GM23338 (cell line): ENCODE measurements at regions not wholly inside any gene's neighbourhood (a gene's known extent, or its start where the extent isn't known, plus 50 kb on each side); places are given as distances from the start of the nearest gene placed in this dataset.

Source experiments
- ATAC-seq: fragments of 200-7000 bp; cut with Tn5 transposase; 3 replicates; pipeline ENCODE4 v1.9.1; 2020
- DNase-seq: peaks from one replicate; pipeline ENCODE4 v3.0.0-alpha.2; 2015; ENCODE audit warnings: low spot score
- H2AFZ ChIP-seq: fragments of 200-600 bp; sonication (generic); 2 replicates; pipeline ENCODE4 v1.8.0; 2016; ENCODE audit warnings: antibody characterized with exemption, mild to moderate bottlenecking, moderate library complexity
- H3F3A ChIP-seq: fragments of 200-600 bp; sonication (generic); replicated peaks from 2 replicates; pipeline ENCODE4 v1.8.0; 2017; ENCODE audit warnings: antibody characterized with exemption, mixed run types, low read depth
- H3K27ac ChIP-seq: fragments of 200-600 bp; sonication (generic); 2 replicates; pipeline ENCODE4 v1.6.1; 2016; ENCODE audit warnings: low read depth
- H3K27me3 ChIP-seq: fragments of 200-600 bp; sonication (generic); 2 replicates; pipeline ENCODE4 v1.8.0; 2016; ENCODE audit warnings: mild to moderate bottlenecking, mixed run types, moderate library complexity; ENCODE audit not compliant: insufficient read depth
- H3K36me3 ChIP-seq: fragments of 200-600 bp; sonication (generic); 2 replicates; pipeline ENCODE4 v1.8.0; 2016; ENCODE audit warnings: mild to moderate bottlenecking; ENCODE audit not compliant: insufficient read depth
- H3K4me1 ChIP-seq: fragments of 200-600 bp; sonication (generic); 2 replicates; pipeline ENCODE4 v1.8.0; 2016; ENCODE audit warnings: mild to moderate bottlenecking, moderate library complexity; ENCODE audit not compliant: insufficient read depth
- H3K4me2 ChIP-seq: fragments of 200-600 bp; sonication (generic); 2 replicates; pipeline ENCODE4 v1.7.1; 2017; ENCODE audit warnings: mixed run types
- H3K4me3 ChIP-seq: fragments of 200-600 bp; sonication (generic); 2 replicates; pipeline ENCODE4 v1.6.1; 2016; ENCODE audit warnings: mixed run types
- H3K79me2 ChIP-seq: fragments of 200-600 bp; sonication (generic); replicated peaks from 2 replicates; pipeline ENCODE4 v1.8.0; 2017; ENCODE audit warnings: mild to moderate bottlenecking; ENCODE audit not compliant: insufficient read depth
- H3K9me2 ChIP-seq: fragments of 200-600 bp; sonication (generic); 2 replicates; pipeline ENCODE4 v1.8.0; 2017; ENCODE audit not compliant: insufficient read depth
- H4K20me1 ChIP-seq: fragments of 200-600 bp; sonication (generic); replicated peaks from 2 replicates; pipeline ENCODE4 v1.8.0; 2017; ENCODE audit warnings: mild to moderate bottlenecking; ENCODE audit not compliant: insufficient read depth
- H3K27ac Mint-ChIP-seq: 2 replicates; pipeline ENCODE4 v1.8.0; 2020; ENCODE audit warnings: inconsistent platforms, mild to moderate bottlenecking, moderate library complexity, mixed read lengths
- H3K27me3 Mint-ChIP-seq: 3 replicates; pipeline ENCODE4 v1.8.0; 2022; ENCODE audit warnings: low read depth, mild to moderate bottlenecking, moderate library complexity, mixed read lengths, inconsistent platforms; ENCODE audit not compliant: insufficient read depth, poor library complexity
- H3K36me3 Mint-ChIP-seq: 3 replicates; pipeline ENCODE4 v1.8.0; 2021; ENCODE audit warnings: low read depth, mild to moderate bottlenecking, inconsistent platforms, moderate library complexity, mixed read lengths
- H3K4me1 Mint-ChIP-seq: 3 replicates; pipeline ENCODE4 v1.8.0; 2020; ENCODE audit warnings: mild to moderate bottlenecking, inconsistent platforms, mixed read lengths
- H3K4me3 Mint-ChIP-seq: 3 replicates; pipeline ENCODE4 v1.8.0; 2021; ENCODE audit warnings: moderate library complexity, mild to moderate bottlenecking, inconsistent platforms, mixed read lengths
- H3K9me3 Mint-ChIP-seq: 3 replicates; pipeline ENCODE4 v1.8.0; 2020; ENCODE audit warnings: moderate library complexity, mild to moderate bottlenecking, inconsistent platforms, mixed read lengths
- CREB1 ChIP-seq: fragments of 250-450 bp; sonication (Bioruptor Pico); IDR thresholded peaks from 2 replicates; pipeline ENCODE4 v1.5.0; 2020; ENCODE audit warnings: low read depth, mild to moderate bottlenecking, moderate library complexity
- EZH2 ChIP-seq: fragments of 200-600 bp; sonication (generic); IDR thresholded peaks from one replicate; pipeline ENCODE4 v1.8.0; 2017; ENCODE audit warnings: antibody characterized with exemption, mild to moderate bottlenecking, low read depth; ENCODE audit not compliant: unreplicated experiment
- EZH2phosphoT487 ChIP-seq: fragments of 200-600 bp; sonication (generic); IDR thresholded peaks from one replicate; pipeline ENCODE4 v1.8.1; 2018; ENCODE audit warnings: antibody characterized with exemption; ENCODE audit not compliant: unreplicated experiment
- JUNB ChIP-seq: IDR thresholded peaks from one replicate; pipeline ENCODE4 v1.6.1; 2016; ENCODE audit warnings: antibody characterized with exemption; ENCODE audit not compliant: unreplicated experiment
- NANOG ChIP-seq: IDR thresholded peaks from 2 replicates; pipeline ENCODE4 v1.6.1; 2016; ENCODE audit warnings: antibody characterized with exemption, borderline replicate concordance
- POLR2AphosphoS5 ChIP-seq: IDR thresholded peaks from 2 replicates; pipeline ENCODE4 v1.6.1; 2016; ENCODE audit warnings: antibody characterized with exemption, low read depth
- STAT1 ChIP-seq: IDR thresholded peaks from one replicate; pipeline ENCODE4 v1.6.1; 2016; ENCODE audit warnings: antibody characterized with exemption; ENCODE audit not compliant: unreplicated experiment
- ZNF114 ChIP-seq: fragments of 250-450 bp; sonication (Bioruptor Pico); IDR thresholded peaks from 2 replicates; pipeline ENCODE4 v1.5.0; 2020; ENCODE audit warnings: mild to moderate bottlenecking, moderate library complexity
- ZNF331 ChIP-seq: fragments of 250-450 bp; sonication (Bioruptor Pico); IDR thresholded peaks from 2 replicates; pipeline ENCODE4 v1.5.0; 2020; ENCODE audit warnings: low read depth, mild to moderate bottlenecking, moderate library complexity
- TF ChIP-seq, protein P1 (sequence below): fragments of 250-450 bp; sonication (Bioruptor Pico); IDR thresholded peaks from 2 replicates; pipeline ENCODE4 v1.5.0; 2020; ENCODE audit warnings: mild to moderate bottlenecking, moderate library complexity
- TF ChIP-seq, protein P2 (sequence below), 2 experiments: fragments of 200-600 bp in 1 of 2; sonication (generic) in 1 of 2; conservative IDR thresholded peaks; 2 replicates each; pipeline versions ENCODE4 v1.5.1 to v1.6.1; 2016 to 2017; ENCODE audit warnings: antibody characterized with exemption in 2 of 2, low read depth in 2 of 2, mild to moderate bottlenecking in 2 of 2, moderate library complexity in 1 of 2
- TF ChIP-seq, protein P3 (sequence below): IDR thresholded peaks from one replicate; pipeline ENCODE4 v1.6.1; 2018; ENCODE audit warnings: antibody characterized with exemption; ENCODE audit not compliant: unreplicated experiment
- TF ChIP-seq, protein P4 (sequence below): IDR thresholded peaks from 2 replicates; pipeline ENCODE4 v1.6.1; 2016; ENCODE audit warnings: antibody characterized with exemption

DNA sequence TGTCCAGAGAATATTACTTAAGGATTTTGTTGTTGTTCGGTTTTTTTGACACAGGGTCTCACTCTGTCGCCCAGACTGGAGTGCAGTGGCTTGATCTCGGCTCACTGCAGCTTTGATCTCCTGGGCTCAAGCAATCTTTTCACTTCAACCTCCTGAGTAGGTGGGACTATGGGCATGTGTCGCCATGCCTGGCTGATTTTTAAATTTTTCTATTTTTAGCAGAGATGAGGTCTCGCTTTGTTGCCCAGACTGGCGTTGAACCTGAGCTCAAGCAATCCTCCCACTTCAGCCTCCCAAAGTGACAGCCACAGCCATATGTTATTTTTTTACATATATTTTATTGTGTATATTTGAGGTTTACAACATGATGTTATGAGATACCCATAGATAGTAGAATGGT is 86.8 kb upstream of the UMPS start:
- H3K79me2 ChIP-seq: no peaks in the 10 kb centered on the region
- no peak overlapping the region for H3K27ac Mint-ChIP-seq
- TF ChIP-seq, protein P1, sequence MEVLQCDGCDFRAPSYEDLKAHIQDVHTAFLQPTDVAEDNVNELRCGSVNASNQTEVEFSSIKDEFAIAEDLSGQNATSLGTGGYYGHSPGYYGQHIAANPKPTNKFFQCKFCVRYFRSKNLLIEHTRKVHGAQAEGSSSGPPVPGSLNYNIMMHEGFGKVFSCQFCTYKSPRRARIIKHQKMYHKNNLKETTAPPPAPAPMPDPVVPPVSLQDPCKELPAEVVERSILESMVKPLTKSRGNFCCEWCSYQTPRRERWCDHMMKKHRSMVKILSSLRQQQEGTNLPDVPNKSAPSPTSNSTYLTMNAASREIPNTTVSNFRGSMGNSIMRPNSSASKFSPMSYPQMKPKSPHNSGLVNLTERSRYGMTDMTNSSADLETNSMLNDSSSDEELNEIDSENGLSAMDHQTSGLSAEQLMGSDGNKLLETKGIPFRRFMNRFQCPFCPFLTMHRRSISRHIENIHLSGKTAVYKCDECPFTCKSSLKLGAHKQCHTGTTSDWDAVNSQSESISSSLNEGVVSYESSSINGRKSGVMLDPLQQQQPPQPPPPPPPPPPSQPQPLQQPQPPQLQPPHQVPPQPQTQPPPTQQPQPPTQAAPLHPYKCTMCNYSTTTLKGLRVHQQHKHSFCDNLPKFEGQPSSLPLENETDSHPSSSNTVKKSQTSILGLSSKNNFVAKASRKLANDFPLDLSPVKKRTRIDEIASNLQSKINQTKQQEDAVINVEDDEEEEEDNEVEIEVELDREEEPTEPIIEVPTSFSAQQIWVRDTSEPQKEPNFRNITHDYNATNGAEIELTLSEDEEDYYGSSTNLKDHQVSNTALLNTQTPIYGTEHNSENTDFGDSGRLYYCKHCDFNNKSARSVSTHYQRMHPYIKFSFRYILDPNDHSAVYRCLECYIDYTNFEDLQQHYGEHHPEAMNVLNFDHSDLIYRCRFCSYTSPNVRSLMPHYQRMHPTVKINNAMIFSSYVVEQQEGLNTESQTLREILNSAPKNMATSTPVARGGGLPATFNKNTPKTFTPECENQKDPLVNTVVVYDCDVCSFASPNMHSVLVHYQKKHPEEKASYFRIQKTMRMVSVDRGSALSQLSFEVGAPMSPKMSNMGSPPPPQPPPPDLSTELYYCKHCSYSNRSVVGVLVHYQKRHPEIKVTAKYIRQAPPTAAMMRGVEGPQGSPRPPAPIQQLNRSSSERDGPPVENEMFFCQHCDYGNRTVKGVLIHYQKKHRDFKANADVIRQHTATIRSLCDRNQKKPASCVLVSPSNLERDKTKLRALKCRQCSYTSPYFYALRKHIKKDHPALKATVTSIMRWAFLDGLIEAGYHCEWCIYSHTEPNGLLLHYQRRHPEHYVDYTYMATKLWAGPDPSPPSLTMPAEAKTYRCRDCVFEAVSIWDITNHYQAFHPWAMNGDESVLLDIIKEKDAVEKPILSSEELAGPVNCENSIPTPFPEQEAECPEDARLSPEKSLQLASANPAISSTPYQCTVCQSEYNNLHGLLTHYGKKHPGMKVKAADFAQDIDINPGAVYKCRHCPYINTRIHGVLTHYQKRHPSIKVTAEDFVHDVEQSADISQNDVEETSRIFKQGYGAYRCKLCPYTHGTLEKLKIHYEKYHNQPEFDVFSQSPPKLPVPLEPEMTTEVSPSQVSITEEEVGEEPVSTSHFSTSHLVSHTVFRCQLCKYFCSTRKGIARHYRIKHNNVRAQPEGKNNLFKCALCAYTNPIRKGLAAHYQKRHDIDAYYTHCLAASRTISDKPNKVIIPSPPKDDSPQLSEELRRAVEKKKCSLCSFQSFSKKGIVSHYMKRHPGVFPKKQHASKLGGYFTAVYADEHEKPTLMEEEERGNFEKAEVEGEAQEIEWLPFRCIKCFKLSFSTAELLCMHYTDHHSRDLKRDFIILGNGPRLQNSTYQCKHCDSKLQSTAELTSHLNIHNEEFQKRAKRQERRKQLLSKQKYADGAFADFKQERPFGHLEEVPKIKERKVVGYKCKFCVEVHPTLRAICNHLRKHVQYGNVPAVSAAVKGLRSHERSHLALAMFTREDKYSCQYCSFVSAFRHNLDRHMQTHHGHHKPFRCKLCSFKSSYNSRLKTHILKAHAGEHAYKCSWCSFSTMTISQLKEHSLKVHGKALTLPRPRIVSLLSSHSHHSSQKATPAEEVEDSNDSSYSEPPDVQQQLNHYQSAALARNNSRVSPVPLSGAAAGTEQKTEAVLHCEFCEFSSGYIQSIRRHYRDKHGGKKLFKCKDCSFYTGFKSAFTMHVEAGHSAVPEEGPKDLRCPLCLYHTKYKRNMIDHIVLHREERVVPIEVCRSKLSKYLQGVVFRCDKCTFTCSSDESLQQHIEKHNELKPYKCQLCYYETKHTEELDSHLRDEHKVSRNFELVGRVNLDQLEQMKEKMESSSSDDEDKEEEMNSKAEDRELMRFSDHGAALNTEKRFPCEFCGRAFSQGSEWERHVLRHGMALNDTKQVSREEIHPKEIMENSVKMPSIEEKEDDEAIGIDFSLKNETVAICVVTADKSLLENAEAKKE (CRISPR knock-in tag): no peak
- TF ChIP-seq ZNF331: no peak
- TF ChIP-seq EZH2: no peak
- TF ChIP-seq, protein P2, sequence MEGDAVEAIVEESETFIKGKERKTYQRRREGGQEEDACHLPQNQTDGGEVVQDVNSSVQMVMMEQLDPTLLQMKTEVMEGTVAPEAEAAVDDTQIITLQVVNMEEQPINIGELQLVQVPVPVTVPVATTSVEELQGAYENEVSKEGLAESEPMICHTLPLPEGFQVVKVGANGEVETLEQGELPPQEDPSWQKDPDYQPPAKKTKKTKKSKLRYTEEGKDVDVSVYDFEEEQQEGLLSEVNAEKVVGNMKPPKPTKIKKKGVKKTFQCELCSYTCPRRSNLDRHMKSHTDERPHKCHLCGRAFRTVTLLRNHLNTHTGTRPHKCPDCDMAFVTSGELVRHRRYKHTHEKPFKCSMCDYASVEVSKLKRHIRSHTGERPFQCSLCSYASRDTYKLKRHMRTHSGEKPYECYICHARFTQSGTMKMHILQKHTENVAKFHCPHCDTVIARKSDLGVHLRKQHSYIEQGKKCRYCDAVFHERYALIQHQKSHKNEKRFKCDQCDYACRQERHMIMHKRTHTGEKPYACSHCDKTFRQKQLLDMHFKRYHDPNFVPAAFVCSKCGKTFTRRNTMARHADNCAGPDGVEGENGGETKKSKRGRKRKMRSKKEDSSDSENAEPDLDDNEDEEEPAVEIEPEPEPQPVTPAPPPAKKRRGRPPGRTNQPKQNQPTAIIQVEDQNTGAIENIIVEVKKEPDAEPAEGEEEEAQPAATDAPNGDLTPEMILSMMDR (conservative IDR thresholded peaks at IDR 0.05; ENCODE audit: low read depth in 2 of 2): no peak
- TF ChIP-seq, protein P3, sequence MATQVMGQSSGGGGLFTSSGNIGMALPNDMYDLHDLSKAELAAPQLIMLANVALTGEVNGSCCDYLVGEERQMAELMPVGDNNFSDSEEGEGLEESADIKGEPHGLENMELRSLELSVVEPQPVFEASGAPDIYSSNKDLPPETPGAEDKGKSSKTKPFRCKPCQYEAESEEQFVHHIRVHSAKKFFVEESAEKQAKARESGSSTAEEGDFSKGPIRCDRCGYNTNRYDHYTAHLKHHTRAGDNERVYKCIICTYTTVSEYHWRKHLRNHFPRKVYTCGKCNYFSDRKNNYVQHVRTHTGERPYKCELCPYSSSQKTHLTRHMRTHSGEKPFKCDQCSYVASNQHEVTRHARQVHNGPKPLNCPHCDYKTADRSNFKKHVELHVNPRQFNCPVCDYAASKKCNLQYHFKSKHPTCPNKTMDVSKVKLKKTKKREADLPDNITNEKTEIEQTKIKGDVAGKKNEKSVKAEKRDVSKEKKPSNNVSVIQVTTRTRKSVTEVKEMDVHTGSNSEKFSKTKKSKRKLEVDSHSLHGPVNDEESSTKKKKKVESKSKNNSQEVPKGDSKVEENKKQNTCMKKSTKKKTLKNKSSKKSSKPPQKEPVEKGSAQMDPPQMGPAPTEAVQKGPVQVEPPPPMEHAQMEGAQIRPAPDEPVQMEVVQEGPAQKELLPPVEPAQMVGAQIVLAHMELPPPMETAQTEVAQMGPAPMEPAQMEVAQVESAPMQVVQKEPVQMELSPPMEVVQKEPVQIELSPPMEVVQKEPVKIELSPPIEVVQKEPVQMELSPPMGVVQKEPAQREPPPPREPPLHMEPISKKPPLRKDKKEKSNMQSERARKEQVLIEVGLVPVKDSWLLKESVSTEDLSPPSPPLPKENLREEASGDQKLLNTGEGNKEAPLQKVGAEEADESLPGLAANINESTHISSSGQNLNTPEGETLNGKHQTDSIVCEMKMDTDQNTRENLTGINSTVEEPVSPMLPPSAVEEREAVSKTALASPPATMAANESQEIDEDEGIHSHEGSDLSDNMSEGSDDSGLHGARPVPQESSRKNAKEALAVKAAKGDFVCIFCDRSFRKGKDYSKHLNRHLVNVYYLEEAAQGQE: no peak
- TF ChIP-seq POLR2AphosphoS5: no peak
- TF ChIP-seq ZNF114 (CRISPR knock-in tag): no peak
- TF ChIP-seq CREB1: no peak
- TF ChIP-seq NANOG: no peak
- TF ChIP-seq, protein P4, sequence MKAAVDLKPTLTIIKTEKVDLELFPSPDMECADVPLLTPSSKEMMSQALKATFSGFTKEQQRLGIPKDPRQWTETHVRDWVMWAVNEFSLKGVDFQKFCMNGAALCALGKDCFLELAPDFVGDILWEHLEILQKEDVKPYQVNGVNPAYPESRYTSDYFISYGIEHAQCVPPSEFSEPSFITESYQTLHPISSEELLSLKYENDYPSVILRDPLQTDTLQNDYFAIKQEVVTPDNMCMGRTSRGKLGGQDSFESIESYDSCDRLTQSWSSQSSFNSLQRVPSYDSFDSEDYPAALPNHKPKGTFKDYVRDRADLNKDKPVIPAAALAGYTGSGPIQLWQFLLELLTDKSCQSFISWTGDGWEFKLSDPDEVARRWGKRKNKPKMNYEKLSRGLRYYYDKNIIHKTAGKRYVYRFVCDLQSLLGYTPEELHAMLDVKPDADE: no peak
- TF ChIP-seq EZH2phosphoT487: no peak
- TF ChIP-seq STAT1: no peak
- no peak for TF ChIP-seq JUNB
- no peak for ATAC-seq
- no peak overlapping the region for H3K4me2 ChIP-seq
- peaks cover 15% of the 10 kb centered on the region; the same call in 1 of the 2 replicates for H3K9me2 ChIP-seq
- H3K36me3 Mint-ChIP-seq: no peaks in the 10 kb centered on the region
- no peaks in the 10 kb centered on the region for H3K36me3 ChIP-seq
- H3K4me1 Mint-ChIP-seq: peaks cover 8% of the 10 kb centered on the region
- DNase-seq: no peak
- no peaks in the 10 kb centered on the region for H3F3A ChIP-seq
- no peak overlapping the region for H3K27ac ChIP-seq
- H3K9me3 Mint-ChIP-seq: no peaks in the 10 kb centered on the region
- peaks cover 6% of the 10 kb centered on the region; the same call in 1 of the 2 replicates for H3K4me1 ChIP-seq
- H3K27me3 ChIP-seq: no peaks in the 10 kb centered on the region
- H3K4me3 Mint-ChIP-seq: no peak overlapping the region
- no peak overlapping the region for H3K4me3 ChIP-seq
- H2AFZ ChIP-seq: no peak overlapping the region
- H4K20me1 ChIP-seq: no peaks in the 10 kb centered on the region
- H3K27me3 Mint-ChIP-seq: peaks cover 2% of the 10 kb centered on the region
